Hippocampal formation (tissue), 2 donors: ENCODE measurements at regions not wholly inside any gene's neighbourhood (a gene's known extent, or its start where the extent isn't known, plus 50 kb on each side); places are given as distances from the start of the nearest gene placed in this dataset.

ENCODE experiments used
- DNase-seq, 2 donors: peaks; one replicate each; lab custom pipeline; 2025; lab: John Stamatoyannopoulos, UW

DNA sequence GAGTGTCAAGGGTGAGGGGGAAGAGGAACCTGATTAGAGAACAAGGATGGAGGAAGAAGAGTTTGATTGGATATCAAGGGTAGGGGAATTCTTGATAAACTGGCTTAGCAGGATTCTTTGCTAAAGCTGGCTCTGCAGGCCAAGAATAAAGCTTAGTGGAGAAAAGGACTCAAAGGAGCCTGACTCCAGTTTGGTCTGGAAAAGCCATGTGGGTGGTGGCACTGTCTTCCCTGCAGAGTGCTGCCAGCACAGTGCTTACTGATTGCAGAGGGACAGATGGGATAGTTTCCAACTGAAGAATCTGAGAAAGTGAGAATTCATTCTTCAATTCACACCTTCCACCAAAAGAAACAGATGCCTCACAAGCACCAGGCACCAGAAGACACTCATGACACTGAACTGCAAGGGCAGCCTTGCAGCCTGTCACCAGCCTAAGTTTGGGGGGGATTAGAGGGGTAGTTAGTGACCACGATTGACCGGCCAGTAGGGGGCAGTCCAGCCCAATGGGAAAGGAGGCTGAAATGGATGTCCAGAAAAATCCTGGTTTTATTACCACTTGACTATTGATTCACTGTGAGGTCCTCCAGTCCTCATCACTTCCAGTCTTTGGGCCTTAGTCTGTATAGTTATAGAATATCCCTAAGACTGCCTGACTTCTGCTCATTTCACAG, 334.5 kb downstream of the SMAD2 start:
- no peak for DNase-seq

DNA sequence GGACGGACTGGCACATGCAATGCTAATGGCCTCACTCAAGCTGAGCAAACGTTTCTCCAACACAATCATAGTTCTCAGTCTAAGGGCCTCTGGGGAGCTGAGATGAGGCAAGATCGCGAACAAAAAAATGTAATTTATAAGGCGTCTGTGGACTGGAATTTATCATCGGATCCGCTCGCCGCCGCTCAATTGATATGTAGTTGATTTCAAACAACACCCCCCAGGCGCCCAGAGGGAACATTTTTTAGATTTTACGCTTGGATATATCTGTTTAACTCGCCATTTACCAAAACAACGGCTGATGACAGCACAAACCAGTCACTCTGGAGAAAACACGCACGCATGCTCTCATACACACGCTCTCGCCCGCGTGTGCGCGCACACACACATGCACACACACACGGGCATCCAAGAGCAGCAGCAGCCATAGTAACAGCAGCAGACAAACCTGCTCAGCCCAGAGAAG, 335.8 kb downstream of the SMAD2 start:
- peak in 1 of 2 donors; percentile 23 for DNase-seq

DNA sequence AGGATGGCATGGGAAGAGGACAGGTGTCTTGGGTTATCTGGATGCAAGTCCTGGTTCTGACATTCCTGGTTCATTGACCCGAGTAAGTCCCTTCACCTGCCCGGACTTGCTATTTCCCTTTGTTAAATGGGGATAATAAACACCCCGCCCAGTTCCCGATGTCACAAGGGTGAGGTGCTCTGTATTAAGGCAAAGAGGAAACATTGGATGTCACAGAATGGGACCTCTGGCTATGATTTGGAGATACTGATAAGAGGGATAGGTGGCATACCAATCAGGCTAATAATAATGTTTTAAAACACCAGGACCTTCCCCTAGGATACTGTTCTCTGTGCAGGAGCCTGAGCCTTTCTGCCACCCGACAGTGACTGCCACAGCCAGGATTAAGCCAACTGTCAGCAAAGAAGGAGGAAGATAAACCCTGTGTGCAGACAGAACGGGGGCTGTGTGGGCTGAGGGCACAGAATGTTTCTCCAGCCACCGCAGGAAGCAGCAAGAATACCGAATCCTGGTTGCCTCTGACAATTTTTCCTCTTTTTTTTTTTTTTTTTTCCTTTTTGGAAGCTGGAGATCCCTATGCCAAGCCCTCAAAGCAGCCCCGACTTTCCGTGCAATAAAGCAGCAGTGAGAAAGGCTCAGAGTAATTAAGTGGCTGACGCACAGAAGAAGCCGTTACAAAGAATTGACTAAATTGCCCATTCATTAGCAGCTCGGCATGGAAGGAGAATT, 336.6 kb downstream of the SMAD2 start:
- DNase-seq, result peak in 1 of 2 donors; percentile 36

DNA sequence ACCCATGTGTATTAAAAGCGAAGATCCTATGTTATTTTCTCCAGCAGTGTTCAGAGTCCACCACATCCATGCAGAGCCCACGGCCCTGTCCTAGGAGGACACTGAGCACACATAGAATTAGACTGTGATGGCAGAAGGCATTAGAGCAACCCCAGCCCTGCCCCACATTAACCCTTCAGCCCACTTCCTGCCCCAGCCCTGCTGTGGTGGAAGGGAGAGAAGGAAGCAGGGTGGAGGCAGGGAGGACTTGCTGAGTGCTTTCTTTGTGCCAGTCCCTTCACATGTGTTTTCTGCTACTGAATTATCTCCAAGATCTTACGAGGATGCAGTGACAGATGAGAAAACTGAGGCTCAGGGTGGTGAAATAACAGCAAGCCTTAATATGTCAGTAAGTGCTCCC, 339.0 kb downstream of the SMAD2 start:
- DNase-seq, result no peak

- DNase-seq, result no peak
Observed at GRCh38 chr18:47587587-47587986, 336.1 kb upstream of the SKOR2 start.

DNA sequence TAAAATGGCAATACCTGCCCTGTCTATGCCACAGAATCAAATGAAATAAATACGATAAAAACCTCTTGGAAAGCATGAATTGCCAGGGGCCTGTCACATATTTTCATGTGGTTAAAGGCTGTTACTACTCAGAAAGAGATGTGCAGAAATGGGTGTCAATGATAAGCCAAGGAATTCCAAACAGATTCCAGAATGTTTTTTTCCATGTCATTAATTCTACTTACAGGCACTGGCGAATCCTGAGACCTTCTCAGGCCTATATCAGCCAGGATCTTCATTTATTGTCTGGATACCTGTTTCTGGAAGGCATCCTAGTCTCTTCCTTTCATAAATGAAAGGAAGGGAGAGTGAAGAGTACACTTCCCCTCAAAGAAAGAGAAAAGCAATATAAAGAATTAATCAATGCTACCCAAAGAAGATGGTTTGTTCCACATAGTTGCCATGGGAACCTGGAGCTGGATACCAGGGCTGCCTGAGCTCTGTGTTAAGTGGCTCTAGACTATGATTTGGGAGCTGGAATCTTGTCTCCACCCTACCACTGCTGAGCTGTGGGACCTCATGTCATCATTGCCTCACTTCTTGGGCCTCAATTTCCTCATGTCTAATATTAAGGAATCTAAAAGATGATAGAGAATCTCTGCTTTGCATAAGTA, 335.1 kb upstream of the SKOR2 start:
- no peak for DNase-seq

GRCh38 chr18:47585914-47586313, 334.5 kb upstream of the SKOR2 start:
- DNase-seq, result no peak

- DNase-seq, result no peak
Observed at GRCh38 chr18:47585136-47585535, 333.7 kb upstream of the SKOR2 start.

GRCh38 chr18:47582093-47582492, 330.6 kb upstream of the SKOR2 start:
- no peak for DNase-seq

DNA sequence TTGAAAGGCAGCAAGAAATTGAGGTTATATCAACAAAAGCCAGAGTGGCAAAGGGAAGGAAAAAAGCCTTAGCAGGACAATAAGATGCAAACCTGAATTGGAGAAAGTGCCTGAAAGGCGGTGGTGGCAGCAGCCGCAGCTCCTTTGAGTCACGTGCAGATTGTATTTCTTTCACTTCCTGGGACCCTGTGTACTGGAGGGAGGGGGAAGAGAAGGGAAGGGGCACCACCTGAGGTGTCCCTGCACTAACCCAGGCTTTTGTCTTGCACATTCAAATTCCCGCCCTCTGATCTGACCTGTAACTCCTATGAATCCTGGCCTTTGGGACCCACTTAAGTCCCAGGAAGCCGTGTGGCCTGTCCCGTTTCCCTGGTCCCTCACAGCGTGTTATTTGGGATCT, 326.1 kb upstream of the SKOR2 start:
- DNase-seq, result no peak

DNA sequence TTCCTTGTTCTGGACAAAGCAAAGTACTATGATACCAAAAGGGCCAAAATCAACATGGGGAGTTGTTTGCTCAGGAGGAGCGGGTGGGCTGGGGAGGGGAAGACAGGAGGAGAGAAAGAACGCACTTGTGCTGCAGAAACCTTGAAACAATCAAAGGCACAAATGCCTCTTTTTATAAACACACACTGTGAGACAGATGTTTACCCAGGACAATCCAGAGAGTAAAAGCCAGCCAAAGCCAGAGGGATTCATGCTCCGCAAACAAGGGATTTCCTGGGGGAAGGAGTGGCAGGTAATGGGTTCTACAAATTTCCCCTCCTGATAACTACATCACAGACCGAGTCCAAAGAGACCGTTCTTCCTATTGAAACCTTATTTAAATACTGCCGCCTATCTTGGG, 323.5 kb upstream of the SKOR2 start:
- DNase-seq, result no peak

GRCh38 chr18:47571957-47572356, 320.5 kb upstream of the SKOR2 start:
- DNase-seq, result no peak

DNA sequence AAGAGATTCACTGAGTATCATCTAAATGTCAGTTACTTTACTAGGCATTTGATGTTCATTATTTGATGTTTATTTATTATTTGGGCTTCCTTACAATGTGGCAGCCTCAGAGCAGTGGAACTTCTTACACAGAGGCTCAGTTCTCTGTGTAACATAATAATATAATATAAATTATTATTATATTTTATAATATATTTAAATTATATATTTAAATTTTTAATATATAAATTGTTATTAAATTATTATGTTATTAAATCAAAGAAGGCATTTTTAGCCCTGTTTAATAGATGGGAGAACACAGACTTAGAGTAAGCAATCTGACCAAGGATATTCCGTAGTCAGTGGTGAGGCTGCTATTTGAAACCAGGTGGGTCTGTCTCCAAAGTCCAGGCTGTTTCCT, 315.3 kb upstream of the SKOR2 start:
- DNase-seq, result no peak

DNA sequence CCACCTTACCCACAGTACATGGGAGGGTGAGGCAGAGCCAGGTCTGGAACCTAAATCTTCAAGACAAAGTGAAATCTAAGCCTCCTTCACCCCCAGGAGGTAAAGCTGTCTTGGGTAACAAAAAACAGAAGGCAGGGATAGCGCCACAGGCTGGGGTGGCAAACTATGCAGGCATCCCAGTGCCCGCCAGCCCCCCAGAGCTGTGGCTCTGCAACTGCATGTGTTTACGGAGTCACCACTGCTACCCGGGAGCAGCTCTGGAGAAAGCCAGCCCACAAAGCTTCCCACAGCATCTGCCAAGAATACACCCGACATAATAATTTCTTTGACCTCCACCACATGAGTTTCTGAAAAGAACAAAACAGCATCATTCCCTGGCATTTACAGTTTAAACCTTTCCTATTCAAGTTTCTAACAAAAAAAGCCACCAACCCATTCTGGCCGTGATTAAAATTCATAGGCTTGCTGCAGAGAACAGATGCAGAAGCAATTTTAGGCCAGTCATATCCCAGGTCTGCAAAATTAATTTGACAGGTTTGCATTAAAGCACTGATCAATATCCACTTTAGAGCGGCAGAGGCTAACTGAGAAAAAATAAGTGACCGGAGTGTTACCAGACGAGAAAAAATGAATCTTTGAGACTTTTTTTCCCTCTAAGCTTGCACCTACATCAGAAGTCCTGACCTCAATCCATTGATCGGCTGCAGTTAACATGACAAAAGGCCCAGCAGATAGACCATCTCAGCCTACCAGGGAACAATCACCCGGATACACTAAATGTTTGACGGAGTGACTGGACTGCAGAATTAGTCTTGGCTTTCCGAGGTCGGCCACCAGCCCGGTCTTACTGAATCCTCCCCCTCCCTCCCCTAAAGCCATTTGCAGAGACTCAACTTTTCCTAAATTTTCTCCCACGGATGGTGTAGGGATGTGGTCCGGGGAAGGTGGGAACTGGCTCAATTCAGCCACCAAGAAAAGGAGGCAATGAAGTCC, 309.6 kb upstream of the SKOR2 start:
- DNase-seq, result no peak

DNA sequence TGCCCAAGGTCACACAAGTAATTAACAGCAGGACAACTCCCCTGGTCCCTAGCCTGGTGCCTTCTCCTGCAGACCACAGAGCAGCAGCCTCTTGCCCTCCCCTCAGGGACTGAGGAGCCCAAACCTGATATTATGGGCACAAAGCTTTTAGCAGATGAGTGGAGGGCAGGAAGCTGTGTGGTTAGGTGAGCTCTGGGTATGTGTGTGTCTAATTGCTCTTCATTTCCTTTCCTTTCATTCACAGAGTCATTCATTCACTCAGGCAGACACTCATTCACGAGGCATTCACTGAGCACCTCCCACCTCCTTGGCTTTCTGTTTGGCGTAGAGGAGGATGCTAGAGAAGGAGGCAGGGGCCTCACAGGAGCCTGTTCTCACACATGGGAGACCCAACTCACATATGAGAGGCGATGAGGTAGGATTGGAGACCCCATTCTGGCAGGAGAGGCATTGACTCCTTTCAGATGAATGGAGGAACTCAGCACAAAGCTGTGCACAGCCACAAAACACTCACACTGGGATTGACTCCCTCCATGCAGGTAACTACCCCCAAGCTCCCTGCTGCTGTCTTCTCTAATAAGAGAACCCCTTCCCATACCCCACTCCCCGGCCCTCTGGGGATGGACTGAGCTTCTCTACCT, 306.8 kb upstream of the SKOR2 start:
- DNase-seq, result no peak

- DNase-seq, result no peak
Observed at GRCh38 chr18:47557160-47557559, 305.7 kb upstream of the SKOR2 start.

DNA sequence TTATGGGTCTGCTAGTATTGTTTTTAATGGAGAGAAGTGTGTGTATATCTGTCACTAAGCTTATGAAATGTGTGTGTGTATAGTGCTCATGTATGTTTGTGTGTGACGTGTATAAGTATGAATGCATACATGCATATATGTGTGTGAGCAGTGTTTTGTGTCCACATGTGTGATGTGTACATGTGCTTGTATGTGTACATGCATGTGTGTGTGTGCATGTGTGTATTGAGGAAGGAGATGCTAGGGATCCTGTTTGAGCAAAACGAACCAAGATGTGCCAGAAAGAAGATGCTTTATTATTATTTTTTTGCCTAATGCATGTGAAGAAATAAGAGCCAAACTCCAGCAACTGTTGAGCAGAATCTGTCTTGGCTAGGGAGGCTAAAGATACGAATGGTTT, 301.3 kb upstream of the SKOR2 start:
- DNase-seq, result no peak

- DNase-seq, result no peak
Observed at GRCh38 chr18:47550611-47551010, 299.2 kb upstream of the SKOR2 start.

GRCh38 chr18:47549021-47549540, 297.6 kb upstream of the SKOR2 start:
- no peak for DNase-seq

DNA sequence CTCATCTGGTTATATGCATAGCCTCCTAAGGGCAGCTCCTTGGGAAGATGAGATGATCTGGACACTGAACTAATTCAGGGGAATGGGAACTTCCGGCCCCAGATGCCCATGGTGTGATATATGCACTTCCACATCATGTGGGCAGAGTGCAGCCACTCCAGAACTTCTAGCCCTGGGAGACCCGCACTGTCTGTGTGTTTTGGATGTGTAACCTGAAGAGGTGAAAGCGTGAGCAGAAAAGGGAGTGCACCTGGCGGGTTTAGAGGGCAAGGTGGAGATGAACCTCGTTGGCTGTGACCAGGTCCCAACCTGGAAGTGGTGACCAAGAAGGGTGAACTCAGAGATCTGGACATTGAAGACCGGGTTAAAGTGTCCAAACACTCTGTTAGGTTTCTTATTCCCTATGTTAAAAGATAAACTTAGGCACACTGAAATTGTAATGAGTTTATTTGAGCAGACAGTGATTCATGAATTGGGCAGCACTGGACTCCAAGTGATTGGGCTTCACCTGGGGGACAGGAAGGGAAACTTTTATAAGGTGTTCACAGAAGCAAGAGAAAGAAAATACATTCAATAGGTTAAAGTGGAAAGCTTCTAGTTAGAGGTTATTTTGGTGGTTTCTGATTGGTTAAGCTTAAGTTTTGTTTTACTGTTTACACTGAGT, 296.2 kb upstream of the SKOR2 start:
- DNase-seq, result no peak

GRCh38 chr18:47545613-47546012, 294.2 kb upstream of the SKOR2 start:
- DNase-seq, result no peak
